DMS53 (cell line): ENCODE measurements at regions not wholly inside any gene's neighbourhood (a gene's known extent, or its start where the extent isn't known, plus 50 kb on each side); places are given as distances from the start of the nearest gene placed in this dataset.

ENCODE experiments used
- DNase-seq: peaks from one replicate; lab custom pipeline; 2025; lab: John Stamatoyannopoulos, UW

DNA sequence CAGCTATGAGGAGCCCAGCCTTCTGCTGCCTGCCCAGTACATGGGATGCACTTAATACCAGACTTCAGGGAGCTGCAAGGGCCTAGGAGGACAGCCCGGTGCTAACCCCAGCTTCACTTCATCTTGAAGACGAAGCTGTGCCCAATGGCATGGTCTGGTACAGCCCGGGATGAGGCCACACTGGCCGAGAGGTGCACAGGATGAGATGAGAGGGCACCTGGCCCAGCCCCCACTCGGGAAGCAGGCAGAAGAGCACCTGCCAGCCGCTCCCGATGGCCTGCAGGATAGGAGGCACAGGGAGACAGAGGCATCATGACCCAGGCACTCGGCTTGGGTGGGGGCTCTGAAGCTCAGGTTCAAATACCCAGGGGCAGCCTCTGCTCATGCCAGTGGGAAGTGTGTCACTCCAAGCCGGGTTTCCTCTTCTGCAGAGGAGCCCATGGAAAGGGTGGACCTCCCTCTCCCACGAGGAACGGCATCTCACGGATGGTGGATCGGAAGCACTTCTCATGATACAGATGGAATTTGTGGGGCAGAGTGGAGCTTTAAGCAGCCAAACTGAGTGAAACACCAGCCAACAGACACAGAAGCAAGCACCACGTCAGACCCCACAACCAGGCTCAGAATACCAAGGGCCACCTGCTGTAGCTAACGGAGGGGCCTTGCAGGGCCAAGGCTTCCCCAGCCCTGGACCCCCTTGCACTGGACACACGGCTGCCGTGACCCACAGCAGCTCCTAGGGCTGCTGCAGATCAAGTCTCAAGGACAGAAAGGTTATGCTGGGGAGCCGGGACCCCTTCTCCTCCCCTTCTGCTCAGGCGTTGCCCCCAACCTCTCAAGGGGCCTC lies 875.2 kb downstream of the BRD1 start:
- no peak for DNase-seq

DNA sequence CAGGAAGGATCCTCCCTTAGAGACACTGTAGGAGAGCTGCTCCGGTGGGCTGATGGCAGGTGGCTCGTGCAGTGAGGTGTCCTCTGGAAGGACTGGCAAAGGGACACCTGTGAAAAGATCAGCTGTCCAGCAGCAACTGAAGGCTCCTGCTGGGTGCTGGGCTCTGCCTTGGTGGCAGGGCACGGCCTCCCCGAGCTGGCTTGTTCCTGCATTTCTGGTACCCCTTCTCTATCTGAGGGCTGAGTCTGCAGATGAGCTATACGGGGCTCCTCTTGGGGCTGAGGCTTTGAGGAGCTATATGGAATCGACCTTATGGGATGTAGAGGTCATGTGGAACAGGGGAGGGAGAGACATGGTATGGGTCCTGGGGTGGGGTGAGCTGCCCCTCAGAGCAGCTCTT lies 875.8 kb downstream of the BRD1 start:
- no peak for DNase-seq

DNA sequence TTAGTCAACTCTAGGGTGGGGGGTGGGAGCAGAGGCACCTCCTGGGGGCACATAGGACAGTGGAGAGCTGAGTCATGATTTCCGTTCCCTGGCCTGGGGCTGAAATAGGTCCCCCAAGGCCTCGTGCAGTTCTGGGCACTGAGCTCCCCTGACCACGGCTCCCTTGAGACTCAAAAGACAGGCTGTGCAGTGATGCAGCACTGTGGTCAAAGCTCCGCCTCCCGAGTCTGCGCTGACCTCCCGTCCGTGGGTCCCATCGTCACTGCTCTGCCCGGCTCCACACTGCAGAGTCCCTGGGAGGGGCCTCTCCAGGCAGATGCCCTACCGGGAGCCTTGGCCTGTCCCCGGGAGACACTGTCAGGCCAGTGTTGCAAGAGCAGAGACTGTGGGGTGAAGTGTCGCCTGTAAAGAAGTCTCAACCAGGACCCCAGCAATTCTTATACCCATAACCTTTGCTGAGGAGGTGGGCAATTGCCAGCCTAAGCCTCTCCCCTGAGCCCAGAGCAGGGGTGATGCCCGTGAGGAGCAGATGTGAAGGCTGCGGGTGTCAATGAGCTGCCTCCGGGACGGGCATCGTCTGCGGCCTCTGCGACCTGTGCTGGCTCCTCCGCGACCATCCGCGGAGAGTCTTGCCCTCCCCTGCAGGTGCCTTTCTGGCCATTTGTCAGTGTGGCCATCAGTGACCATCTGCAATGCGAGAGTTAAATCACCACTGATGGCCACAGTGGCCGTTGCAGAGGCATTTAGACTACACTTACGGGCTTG lies 877.3 kb downstream of the BRD1 start:
- DNase-seq, result no peak

DNA sequence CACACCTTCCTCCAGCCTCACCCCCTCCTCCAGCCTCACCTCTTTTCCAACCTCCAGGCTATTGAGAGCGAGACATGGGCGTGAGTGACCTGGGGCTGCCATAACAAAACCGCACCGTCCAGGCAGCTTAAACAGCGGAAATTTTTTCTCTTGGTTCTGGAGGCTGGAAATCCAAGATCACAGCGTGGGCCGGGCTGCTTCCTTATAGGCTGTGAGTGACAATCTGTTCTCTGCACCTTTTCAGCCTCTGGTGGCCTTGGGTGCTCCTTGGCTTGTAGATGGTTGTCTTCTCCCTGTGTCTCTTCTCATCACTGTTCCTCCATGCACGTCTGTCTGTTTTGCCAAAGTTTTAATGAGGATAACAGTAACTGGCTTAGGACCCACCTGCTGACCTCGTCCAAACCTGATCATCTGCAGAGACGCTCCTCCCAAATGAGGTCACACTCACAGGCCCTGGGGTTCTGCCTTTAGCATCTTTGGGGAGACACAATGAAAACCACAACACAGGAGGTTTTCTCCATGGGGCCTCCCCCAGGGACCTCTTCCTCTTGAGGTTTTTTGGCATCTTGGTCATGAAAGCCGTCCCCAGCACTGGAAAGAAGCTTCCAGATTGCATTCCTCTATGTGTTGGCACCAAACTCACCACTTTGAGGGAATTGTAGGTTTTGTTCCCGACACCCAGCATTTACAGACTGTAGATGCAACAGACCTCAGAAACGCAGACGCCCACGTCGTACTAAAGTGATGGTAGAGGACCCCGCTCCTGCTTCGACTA lies 878.1 kb downstream of the BRD1 start:
- no peak for DNase-seq

DNA sequence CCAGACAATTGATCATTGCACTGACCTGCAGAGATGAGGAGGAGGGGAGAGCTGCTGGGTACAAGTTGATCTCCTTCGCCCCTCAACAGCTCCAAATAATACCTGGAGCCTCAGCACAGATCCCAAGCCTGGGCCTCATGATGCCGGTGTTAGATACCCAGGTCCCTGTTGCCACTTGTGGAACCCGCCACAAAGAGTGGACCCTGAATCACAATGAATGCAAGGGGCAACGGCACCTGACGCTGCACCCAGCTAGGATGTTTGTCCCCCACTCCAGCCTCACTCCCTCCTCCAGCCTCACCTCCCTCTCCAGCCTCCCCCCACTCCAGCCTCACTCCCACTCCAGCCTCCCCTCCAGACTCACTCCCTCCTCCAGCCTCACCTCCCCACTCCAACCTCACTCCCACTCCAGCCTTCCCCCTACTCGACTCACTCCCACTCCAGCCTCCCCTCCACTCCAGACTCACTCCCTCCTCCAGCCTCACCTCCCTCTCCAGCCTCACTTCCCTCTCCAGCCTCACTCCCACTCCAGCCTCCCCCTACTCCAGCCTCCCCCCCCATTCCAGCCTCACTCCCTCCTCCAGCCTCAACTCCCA lies 879.0 kb downstream of the BRD1 start:
- DNase-seq, result no peak

- no peak for DNase-seq
Measured at GRCh38 chr22:48947636-48948035, 880.0 kb downstream of the BRD1 start.

DNA sequence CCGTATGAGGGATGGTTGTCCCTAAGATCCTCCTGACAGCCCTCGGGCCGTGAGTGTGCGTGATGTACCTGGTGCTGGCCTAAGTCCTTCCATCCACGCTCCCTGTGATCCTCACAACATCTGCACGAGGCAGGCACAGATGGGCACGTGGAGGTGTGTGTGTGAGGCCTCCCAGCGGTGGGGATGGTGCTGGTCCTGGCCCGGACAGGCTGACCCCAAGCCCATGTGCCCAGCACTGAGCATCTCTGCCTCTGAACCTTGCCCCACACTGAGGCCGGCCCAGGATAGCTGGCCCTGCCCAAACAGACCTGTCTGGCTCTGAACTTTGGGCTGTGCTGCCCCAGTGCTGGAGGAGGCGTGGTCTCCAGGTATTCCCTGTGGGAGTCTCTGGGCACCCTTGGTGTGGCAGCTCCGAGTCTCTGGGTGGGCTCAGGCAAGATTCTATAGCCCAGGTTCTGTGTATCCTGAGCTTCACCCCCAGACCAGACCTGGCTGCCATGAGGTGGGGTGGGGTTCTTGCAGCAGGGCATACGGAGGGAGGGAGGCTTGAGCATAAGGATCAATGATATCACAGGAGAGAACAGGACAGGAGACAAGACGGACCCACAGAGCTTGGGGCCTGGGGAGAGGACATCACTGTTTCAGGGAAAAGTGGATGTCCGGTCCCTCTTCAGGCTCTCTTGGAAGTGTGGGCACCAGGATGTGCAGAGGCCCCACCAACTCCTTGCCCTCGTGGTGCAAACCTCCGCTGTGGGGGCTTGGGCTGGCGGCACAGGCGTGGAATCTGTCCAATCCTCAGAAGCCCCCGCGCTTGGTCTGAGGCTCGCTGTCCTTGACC lies 881.8 kb downstream of the BRD1 start:
- DNase-seq, result no peak

DNA sequence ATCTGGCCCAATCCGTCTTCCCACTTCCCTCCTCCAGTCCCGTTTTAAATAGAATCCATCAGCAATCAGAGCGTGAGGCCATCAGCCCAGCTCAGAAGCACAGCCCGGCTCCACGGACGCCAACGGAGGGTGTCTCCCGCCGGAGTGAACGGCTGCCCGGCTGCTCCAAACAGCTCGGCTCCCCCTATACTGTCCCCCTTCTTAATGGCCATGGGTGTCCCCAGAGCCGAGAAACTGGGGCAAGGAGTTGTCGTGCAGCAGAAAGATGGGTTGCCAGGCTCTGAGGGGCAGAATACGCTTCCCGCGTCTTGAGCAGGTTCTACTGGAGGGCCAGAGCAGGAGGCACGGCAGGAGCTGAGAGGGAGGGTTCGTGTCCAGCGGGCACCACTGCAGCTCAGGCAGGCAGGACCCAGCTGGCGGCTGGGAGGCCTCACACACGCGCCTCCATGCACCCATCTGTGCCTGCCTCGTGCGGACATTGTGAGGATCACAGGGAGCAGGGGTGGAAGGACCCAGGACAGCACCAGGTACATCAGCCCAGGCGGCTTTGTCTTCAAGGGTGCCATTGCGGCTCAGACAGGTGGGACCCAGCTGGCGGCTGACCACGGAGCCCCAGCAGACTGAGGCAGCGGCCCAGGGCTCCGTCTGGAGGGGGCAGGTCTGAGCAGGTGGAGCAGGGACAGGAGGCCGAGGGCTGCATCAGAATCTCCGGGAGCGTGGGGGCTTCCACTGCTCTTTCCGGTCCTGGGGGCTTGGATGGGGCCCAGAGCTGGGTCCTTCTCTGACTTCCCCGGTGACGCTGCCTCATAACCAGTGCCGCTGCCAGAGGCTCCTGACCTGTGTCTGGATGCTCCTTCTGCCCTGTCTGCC lies 882.7 kb downstream of the BRD1 start:
- DNase-seq, result no peak

GRCh38 chr22:48944433-48944750 lies 883.3 kb downstream of the BRD1 start:
- DNase-seq, result no peak

DNA sequence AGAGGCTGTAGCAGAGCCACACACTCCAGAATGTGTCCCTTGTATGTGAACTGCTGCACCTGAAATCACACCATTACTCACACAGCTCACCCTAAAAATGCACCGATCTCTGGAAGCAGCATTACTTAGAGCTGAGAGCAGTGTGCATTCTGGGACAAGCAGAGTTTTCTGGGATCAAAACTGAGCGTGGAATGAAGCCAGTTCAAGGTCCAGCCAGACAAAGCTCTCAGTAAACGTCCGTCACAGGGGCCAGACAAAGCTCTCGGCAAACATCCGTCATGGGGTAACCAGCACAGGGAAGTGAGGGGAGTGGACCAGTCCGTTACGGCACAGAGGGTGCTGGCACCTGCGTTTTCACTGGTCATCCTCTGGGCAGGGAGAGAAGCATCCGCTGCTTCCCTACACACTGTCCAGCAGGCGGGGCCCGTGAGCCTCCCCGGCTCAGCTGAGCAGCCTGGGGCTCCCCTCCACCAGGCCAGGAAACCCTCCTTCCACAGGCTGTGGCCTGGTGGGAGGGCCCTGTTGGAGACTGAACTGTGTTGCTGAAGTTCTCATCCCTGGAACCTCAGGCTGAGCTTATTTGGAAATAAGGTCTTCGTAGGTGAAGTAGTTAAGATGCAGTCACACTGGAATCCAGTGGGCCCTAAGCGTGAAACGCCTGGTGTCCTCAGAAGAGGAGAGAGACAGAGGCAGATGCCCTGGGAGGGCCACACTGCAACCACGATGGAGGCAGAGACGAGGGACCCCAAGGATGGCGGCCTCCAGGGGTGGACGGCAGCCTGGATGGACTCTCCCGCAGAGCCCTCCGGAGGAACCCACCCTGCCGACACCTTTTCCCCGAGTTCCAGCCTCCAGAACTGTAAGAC lies 883.9 kb downstream of the BRD1 start:
- no peak for DNase-seq

- no peak for DNase-seq
Measured at GRCh38 chr22:48942698-48943566, 884.7 kb downstream of the BRD1 start.

DNA sequence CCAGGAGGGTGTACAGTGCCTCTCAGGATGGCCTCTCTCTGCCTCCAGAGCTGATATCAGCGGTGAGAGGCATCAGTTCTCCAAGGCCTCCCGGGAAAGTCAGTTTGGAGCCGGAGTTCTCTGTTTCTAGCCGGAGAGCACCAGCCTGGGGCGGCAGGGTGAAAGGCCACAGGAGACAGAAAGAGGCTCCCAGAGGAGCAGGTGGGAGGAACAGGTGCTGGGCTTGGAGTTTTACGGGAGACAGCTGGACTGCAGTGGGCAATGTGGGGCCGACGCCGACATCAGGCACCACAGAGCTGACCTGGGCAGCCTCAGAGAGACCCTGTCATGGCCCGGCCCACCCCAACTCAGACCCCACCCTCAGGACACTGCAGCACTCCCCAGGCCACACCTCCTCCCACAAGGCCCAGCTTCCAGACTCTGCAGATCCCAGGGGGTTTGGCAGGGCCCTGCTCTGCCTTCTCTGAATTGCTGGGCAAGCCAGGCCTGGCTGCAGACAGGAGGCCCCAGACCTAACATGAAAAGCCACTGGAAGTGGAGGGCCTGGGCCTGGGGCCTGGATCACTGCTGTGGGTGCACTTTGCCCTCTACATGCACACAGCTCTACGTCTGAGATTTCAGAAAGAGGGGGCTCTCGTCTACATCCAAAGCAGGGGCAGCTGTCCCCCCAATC lies 885.6 kb downstream of the BRD1 start:
- DNase-seq, result no peak

GRCh38 chr22:48941033-48941902 lies 886.4 kb downstream of the BRD1 start:
- DNase-seq, result no peak

DNA sequence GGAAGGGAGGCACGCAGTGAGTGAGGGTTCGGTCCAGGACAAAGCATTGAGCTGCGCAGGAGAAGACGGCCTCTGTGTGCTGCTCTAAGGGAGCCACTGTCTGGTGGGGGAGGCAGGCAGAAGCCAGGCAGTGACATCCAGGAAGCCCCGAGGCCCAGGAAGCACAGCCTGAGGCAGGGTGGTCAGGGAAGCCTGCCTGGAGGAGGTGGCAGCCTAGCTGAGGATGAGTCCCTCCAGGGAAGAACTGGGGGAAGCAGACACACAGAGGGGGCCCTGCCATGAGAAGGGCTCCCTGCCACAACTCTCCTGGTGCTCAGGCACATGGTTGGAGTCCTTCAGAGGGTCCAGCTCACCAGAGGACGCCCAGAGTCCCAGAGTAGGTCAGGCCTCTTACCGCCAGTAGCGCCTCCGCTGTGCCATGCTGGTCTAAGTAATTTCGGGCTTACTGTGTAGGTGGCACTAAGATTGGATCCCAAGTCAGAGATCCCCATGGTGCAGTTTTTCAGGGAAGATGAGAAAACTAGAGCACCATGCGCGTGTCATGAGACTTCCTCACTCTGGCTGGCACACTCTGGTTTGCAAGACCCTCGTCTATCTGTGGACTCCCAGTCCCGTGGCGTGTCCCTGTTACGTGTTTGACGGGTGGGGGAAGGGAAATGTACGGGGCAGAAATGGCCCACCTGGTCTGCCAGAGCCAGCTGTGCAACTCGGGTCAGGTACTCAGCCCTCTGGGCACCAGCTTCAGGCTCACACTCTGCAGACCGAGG lies 887.2 kb downstream of the BRD1 start:
- no peak for DNase-seq

DNA sequence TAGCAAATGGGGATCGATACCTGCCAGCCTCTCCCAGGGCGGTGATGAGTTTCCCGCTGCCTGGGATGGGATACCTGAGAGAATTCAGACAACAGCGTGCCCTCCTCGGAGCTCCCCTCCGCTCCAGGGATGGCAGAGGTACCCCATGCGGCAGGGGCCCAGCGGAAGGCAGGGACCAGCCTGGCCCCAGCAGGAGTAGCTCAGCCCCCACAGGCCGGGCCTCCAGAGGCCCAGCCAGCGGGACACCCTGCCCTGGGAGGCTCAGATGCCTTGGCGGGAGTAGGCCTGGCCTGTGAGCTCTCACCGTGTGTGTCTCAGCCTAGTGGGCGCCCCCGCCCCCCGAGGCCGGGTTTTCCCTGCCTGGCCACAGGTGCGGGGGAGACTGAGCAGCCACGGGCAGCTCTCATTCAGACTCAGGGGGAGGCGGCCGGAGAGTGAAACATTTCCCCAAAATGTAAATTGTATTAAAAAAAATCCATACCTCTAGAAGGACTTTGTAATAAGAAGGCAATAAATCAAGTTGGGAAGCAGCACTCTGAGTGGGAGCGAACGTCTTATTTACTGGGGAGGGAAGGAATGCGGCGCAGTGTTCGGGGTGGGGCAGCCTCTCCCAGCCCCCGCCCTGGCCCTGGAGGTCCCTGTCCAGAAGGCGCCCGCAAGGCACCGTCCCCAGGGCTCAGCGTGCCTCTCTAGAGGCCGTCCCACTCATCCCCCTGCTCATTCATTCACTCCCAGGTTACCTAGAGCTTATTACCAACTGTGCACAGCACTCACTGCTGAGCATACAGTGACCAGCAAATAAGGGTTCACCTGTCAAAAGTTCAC lies 888.0 kb downstream of the BRD1 start:
- no peak for DNase-seq
